DOHH2 (cell line): ENCODE measurements at regions not wholly inside any gene's neighbourhood (a gene's known extent, or its start where the extent isn't known, plus 50 kb on each side); places are given as distances from the start of the nearest gene placed in this dataset.

ENCODE experiments used
- CTCF ChIP-seq: fragments of 200-600 bp; sonication (generic); IDR thresholded peaks from one replicate; pipeline ENCODE4 v1.5.1; 2014; ENCODE audit warnings: antibody characterized with exemption, mild to moderate bottlenecking, low read depth, low read length; ENCODE audit not compliant: poor library complexity, severe bottlenecking
- EZH2phosphoT487 ChIP-seq: fragments of 200-600 bp; sonication (generic); IDR thresholded peaks from 2 replicates; pipeline ENCODE4 v1.6.1; 2017; ENCODE audit warnings: borderline replicate concordance, mild to moderate bottlenecking, antibody characterized with exemption, low read length, moderate library complexity, mixed read lengths

- TF ChIP-seq CTCF: no peak
- TF ChIP-seq EZH2phosphoT487: no peak
Observed at GRCh38 chr9:110105107-110105506, 102.9 kb downstream of the C9orf152 start.
